Neural progenitor cell (in vitro differentiated cells): ENCODE measurements at regions not wholly inside any gene's neighbourhood (a gene's known extent, or its start where the extent isn't known, plus 50 kb on each side); places are given as distances from the start of the nearest gene placed in this dataset.

Experiments used
- DNase-seq: peaks from one replicate; pipeline ENCODE4 v3.0.0-alpha.2; 2016; ENCODE audit warnings: low spot score
- H2AFZ ChIP-seq: fragments of 200-600 bp; sonication (generic); replicated peaks from 2 replicates; pipeline ENCODE4 v1.6.1; 2016; ENCODE audit warnings: antibody characterized with exemption
- H3F3A ChIP-seq: fragments of 200-600 bp; sonication (generic); 2 replicates; pipeline ENCODE4 v1.6.1; 2016; ENCODE audit warnings: antibody characterized with exemption, low read depth
- H3K27ac ChIP-seq: fragments of 200-600 bp; sonication (generic); 2 replicates; pipeline ENCODE4 v1.5.1; 2016; ENCODE audit warnings: mild to moderate bottlenecking
- H3K27me3 ChIP-seq: fragments of 200-600 bp; sonication (generic); 2 replicates; pipeline ENCODE4 v1.6.1; 2016; ENCODE audit warnings: mild to moderate bottlenecking, moderate library complexity
- H3K36me3 ChIP-seq: fragments of 200-600 bp; sonication (generic); 2 replicates; pipeline ENCODE4 v1.5.1; 2016
- H3K4me1 ChIP-seq: fragments of 200-600 bp; sonication (generic); 2 replicates; pipeline ENCODE4 v1.6.1; 2016; ENCODE audit warnings: mixed run types
- H3K4me2 ChIP-seq: fragments of 200-600 bp; sonication (generic); 2 replicates; pipeline ENCODE4 v1.6.1; 2016
- H3K4me3 ChIP-seq: fragments of 200-600 bp; sonication (generic); 2 replicates; pipeline ENCODE4 v1.5.1; 2016
- H3K79me2 ChIP-seq: fragments of 200-600 bp; sonication (generic); 2 replicates; pipeline ENCODE4 v1.6.1; 2016; ENCODE audit warnings: low read depth
- H3K9ac ChIP-seq: fragments of 200-600 bp; sonication (generic); 2 replicates; pipeline ENCODE4 v1.6.1; 2016
- H3K9me3 ChIP-seq: fragments of 200-600 bp; sonication (generic); 2 replicates; pipeline ENCODE4 v1.5.1; 2016; ENCODE audit warnings: low read depth
- H4K20me1 ChIP-seq: fragments of 200-600 bp; sonication (generic); 2 replicates; pipeline ENCODE4 v1.6.1; 2016; ENCODE audit warnings: low read depth
- H3K27ac Mint-ChIP-seq: 3 replicates; pipeline ENCODE4 v1.8.0; 2021; ENCODE audit warnings: mixed read lengths
- H3K27me3 Mint-ChIP-seq: 2 replicates; pipeline ENCODE4 v1.8.0; 2022; ENCODE audit warnings: low read depth, mild to moderate bottlenecking, inconsistent platforms, moderate library complexity, mixed read lengths; ENCODE audit not compliant: insufficient read depth
- H3K36me3 Mint-ChIP-seq: 3 replicates; pipeline ENCODE4 v1.8.0; 2021; ENCODE audit warnings: mixed read lengths
- H3K4me1 Mint-ChIP-seq: 3 replicates; pipeline ENCODE4 v1.8.0; 2021; ENCODE audit warnings: mixed read lengths
- H3K4me3 Mint-ChIP-seq: 3 replicates; pipeline ENCODE4 v1.8.0; 2021; ENCODE audit warnings: mild to moderate bottlenecking, moderate library complexity, mixed read lengths
- H3K9me3 Mint-ChIP-seq: 3 replicates; pipeline ENCODE4 v1.8.0; 2020; ENCODE audit warnings: mixed read lengths
- EZH2 ChIP-seq: fragments of 200-600 bp; sonication (generic); IDR thresholded peaks from 2 replicates; pipeline ENCODE4 v1.6.1; 2017; ENCODE audit warnings: antibody characterized with exemption, mild to moderate bottlenecking, moderate library complexity
- EZH2phosphoT487 ChIP-seq: fragments of 200-600 bp; sonication (generic); IDR thresholded peaks from 2 replicates; pipeline ENCODE4 v1.6.1; 2017; ENCODE audit warnings: antibody characterized with exemption
- TF ChIP-seq, protein P1 (sequence below): fragments of 200-600 bp; sonication (generic); IDR thresholded peaks from 2 replicates; pipeline ENCODE4 v1.5.1; 2017; ENCODE audit warnings: antibody characterized with exemption, mild to moderate bottlenecking

DNA sequence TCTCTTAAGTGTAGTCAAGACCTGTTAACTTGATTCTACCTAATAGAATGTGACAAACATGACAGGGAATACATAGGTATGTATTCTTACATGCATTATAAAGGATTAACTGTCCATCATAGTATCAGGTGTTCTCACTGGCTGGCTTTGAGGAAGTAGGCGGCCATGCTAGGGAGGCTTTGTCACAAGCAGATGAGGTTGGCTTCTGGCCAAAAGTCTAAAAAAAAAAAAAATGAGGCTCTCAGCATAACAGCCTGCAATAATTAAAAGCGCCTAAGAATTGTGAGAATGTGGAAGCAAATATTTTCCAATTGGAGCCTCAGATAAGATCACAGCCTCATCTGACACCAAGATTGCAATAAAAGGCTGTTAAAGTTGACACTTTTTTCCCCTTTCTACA, 1256.8 kb upstream of the SORCS1 start:
- Mint-ChIP-seq H3K27me3 (no peaks in the 10 kb centered on the region), H3K4me3 (no peak overlapping the region), H3K4me1 (no peaks in the 10 kb centered on the region), H3K9me3 (no peaks in the 10 kb centered on the region), H3K36me3 (no peaks in the 10 kb centered on the region), H3K27ac (no peak overlapping the region)
- Histone ChIP-seq H3F3A (no peaks in the 10 kb centered on the region), H3K9ac (no peak overlapping the region), H3K4me2 (no peak overlapping the region), H3K79me2 (no peaks in the 10 kb centered on the region), H3K4me3 (no peak overlapping the region), H3K36me3 (no peaks in the 10 kb centered on the region), H2AFZ (no peak overlapping the region), H3K27ac (no peak overlapping the region), H3K9me3 (no peaks in the 10 kb centered on the region), H3K4me1 (no peaks in the 10 kb centered on the region), H4K20me1 (no peaks in the 10 kb centered on the region), H3K27me3 (no peaks in the 10 kb centered on the region)
- TF ChIP-seq, protein P1, sequence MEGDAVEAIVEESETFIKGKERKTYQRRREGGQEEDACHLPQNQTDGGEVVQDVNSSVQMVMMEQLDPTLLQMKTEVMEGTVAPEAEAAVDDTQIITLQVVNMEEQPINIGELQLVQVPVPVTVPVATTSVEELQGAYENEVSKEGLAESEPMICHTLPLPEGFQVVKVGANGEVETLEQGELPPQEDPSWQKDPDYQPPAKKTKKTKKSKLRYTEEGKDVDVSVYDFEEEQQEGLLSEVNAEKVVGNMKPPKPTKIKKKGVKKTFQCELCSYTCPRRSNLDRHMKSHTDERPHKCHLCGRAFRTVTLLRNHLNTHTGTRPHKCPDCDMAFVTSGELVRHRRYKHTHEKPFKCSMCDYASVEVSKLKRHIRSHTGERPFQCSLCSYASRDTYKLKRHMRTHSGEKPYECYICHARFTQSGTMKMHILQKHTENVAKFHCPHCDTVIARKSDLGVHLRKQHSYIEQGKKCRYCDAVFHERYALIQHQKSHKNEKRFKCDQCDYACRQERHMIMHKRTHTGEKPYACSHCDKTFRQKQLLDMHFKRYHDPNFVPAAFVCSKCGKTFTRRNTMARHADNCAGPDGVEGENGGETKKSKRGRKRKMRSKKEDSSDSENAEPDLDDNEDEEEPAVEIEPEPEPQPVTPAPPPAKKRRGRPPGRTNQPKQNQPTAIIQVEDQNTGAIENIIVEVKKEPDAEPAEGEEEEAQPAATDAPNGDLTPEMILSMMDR, result no peak
- TF ChIP-seq EZH2, result no peak
- TF ChIP-seq EZH2phosphoT487, result no peak
- no peak for DNase-seq

DNA sequence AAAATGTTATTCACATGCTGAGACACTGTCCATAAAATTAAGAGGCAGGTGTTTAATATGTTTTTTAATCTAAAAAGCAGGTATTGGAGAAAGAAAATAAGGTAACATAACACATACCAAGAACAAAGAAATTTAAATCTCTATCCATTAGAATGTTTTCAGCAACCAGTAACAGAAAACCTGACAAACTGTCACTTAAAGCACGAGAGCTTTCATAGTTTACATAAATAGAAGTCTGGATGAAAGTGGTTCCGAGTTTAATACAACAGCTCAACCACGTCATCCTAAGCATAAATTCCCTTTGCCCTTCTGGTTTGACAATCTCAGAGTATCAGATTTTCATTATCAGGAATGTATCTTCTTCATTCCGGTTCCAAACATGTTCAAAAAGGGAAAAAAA, 1249.4 kb upstream of the SORCS1 start:
- H3K27ac ChIP-seq, result no peak overlapping the region
- no peaks in the 10 kb centered on the region for H3K36me3 ChIP-seq
- H3K79me2 ChIP-seq, result no peaks in the 10 kb centered on the region
- no peaks in the 10 kb centered on the region for H3K4me1 Mint-ChIP-seq
- H3K4me3 ChIP-seq, result no peak overlapping the region
- no peaks in the 10 kb centered on the region for H3K27me3 Mint-ChIP-seq
- no peaks in the 10 kb centered on the region for H3K27me3 ChIP-seq
- H3F3A ChIP-seq, result no peaks in the 10 kb centered on the region
- no peak overlapping the region for H3K9ac ChIP-seq
- no peak overlapping the region for H3K27ac Mint-ChIP-seq
- H3K4me1 ChIP-seq, result no peaks in the 10 kb centered on the region
- no peaks in the 10 kb centered on the region for H3K9me3 ChIP-seq
- H2AFZ ChIP-seq, result no peak overlapping the region
- H3K4me2 ChIP-seq, result no peak overlapping the region
- no peak for DNase-seq
- TF ChIP-seq EZH2 (no peak), EZH2phosphoT487 (no peak)
- TF ChIP-seq, protein P1, result no peak
- H3K4me3 Mint-ChIP-seq, result no peak overlapping the region
- no peaks in the 10 kb centered on the region for H3K36me3 Mint-ChIP-seq
- H3K9me3 Mint-ChIP-seq, result no peaks in the 10 kb centered on the region
- H4K20me1 ChIP-seq, result no peaks in the 10 kb centered on the region

DNA sequence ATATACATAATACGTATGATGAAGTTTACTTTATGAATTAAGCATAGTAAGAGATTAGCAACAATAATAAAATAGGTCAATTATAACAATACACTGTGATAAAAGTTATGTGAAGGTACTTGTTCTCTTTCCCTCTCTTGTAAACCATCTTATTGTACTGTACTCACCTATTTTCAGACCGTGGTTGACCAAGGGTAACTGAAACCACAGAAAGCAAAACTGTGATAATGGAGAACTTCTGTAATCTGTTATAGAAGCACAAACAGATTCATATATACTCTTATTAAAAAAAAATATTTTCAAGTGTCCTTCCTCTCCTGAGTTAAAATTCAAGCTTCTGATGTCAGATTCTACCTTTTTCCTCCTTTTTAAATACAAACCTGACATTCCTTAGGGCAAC, 1247.8 kb upstream of the SORCS1 start:
- TF ChIP-seq EZH2phosphoT487 (no peak), EZH2 (no peak)
- TF ChIP-seq, protein P1, result no peak
- Histone ChIP-seq H4K20me1 (no peaks in the 10 kb centered on the region), H3K27me3 (no peaks in the 10 kb centered on the region), H3K4me2 (no peak overlapping the region), H2AFZ (no peak overlapping the region), H3K4me3 (no peak overlapping the region), H3K4me1 (no peaks in the 10 kb centered on the region), H3K9ac (no peak overlapping the region), H3K27ac (no peak overlapping the region), H3K79me2 (no peaks in the 10 kb centered on the region), H3K9me3 (no peaks in the 10 kb centered on the region), H3F3A (no peaks in the 10 kb centered on the region), H3K36me3 (no peaks in the 10 kb centered on the region)
- no peak overlapping the region for H3K4me3 Mint-ChIP-seq
- no peaks in the 10 kb centered on the region for H3K36me3 Mint-ChIP-seq
- H3K27ac Mint-ChIP-seq, result no peak overlapping the region
- H3K27me3 Mint-ChIP-seq, result no peaks in the 10 kb centered on the region
- no peaks in the 10 kb centered on the region for H3K9me3 Mint-ChIP-seq
- no peak for DNase-seq
- H3K4me1 Mint-ChIP-seq, result no peaks in the 10 kb centered on the region

DNA sequence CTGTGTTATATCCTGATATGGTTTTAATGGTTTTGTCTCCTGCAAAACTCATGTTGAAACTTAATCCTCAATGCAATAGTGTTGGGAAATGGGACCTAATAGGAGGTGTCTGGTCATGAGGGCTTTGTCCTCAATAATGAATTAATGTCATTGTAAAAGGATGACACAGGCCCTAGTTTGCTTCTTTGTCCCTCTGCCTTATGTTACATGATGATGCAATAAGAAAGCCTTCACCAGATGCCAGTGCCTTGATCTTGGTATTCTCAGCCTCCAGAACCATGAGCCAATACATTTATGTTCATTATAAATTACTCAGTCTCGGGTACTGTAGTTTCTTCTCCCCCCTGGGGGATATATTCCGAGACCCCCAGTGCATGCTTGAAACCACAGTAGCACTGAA, 1247.4 kb upstream of the SORCS1 start:
- H3K36me3 ChIP-seq, result no peaks in the 10 kb centered on the region
- no peak overlapping the region for H3K4me2 ChIP-seq
- no peaks in the 10 kb centered on the region for H4K20me1 ChIP-seq
- H3K27ac Mint-ChIP-seq, result no peak overlapping the region
- no peaks in the 10 kb centered on the region for H3K79me2 ChIP-seq
- no peaks in the 10 kb centered on the region for H3K36me3 Mint-ChIP-seq
- H3K9me3 Mint-ChIP-seq, result no peaks in the 10 kb centered on the region
- H3K4me1 ChIP-seq, result no peaks in the 10 kb centered on the region
- no peak overlapping the region for H3K4me3 ChIP-seq
- no peak for DNase-seq
- TF ChIP-seq EZH2, result no peak
- no peak for TF ChIP-seq EZH2phosphoT487
- TF ChIP-seq, protein P1, result no peak
- no peaks in the 10 kb centered on the region for H3K9me3 ChIP-seq
- no peak overlapping the region for H3K27ac ChIP-seq
- no peaks in the 10 kb centered on the region for H3F3A ChIP-seq
- no peak overlapping the region for H3K9ac ChIP-seq
- H3K4me1 Mint-ChIP-seq, result no peaks in the 10 kb centered on the region
- no peaks in the 10 kb centered on the region for H3K27me3 ChIP-seq
- H3K27me3 Mint-ChIP-seq, result no peaks in the 10 kb centered on the region
- no peak overlapping the region for H2AFZ ChIP-seq
- no peak overlapping the region for H3K4me3 Mint-ChIP-seq
